ENCODE measurements at regions not wholly inside any gene's neighbourhood (a gene's known extent, or its start where the extent isn't known, plus 50 kb on each side); places are given as distances from the start of the nearest gene placed in this dataset.

DNA sequence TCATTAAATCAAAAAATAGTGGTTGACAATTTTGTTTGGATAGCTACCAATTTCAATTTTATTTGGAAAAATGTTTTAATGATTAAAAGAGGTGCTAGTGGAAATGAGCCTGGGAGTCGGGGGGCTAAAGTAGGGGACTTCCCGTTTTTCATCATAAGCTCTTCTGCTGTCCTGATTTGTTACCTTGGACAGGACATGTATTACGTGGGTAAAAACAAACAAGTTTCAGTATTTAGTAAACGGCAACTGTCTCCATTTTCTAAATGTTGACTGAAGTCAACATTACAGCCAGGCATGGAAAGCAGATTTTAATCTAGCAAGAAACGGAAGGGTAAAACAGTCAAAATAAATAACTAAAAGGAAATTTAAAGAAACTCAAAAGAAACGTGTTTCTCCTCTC, 212.3 kb upstream of the GRAMD2B start:
- 80% methylated on average over 6 of the region's 6 CpGs for WGBS, 2 donors
- H3K4me3 ChIP-seq (ENCODE audit: low read depth, poor library complexity, severe bottlenecking) = no peak overlapping the region
- no peak for DNase-seq (ENCODE audit: low spot score in 2 of 2)
- TF ChIP-seq POLR2A (IDR thresholded peaks at IDR 0.05) = no peak
- TF ChIP-seq, protein P1, sequence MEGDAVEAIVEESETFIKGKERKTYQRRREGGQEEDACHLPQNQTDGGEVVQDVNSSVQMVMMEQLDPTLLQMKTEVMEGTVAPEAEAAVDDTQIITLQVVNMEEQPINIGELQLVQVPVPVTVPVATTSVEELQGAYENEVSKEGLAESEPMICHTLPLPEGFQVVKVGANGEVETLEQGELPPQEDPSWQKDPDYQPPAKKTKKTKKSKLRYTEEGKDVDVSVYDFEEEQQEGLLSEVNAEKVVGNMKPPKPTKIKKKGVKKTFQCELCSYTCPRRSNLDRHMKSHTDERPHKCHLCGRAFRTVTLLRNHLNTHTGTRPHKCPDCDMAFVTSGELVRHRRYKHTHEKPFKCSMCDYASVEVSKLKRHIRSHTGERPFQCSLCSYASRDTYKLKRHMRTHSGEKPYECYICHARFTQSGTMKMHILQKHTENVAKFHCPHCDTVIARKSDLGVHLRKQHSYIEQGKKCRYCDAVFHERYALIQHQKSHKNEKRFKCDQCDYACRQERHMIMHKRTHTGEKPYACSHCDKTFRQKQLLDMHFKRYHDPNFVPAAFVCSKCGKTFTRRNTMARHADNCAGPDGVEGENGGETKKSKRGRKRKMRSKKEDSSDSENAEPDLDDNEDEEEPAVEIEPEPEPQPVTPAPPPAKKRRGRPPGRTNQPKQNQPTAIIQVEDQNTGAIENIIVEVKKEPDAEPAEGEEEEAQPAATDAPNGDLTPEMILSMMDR (IDR thresholded peaks at IDR 0.05) = no peak
- intact Hi-C loops (cut with DNase I; ENCODE audit: low total_unique reads) = no loop called here

DNA sequence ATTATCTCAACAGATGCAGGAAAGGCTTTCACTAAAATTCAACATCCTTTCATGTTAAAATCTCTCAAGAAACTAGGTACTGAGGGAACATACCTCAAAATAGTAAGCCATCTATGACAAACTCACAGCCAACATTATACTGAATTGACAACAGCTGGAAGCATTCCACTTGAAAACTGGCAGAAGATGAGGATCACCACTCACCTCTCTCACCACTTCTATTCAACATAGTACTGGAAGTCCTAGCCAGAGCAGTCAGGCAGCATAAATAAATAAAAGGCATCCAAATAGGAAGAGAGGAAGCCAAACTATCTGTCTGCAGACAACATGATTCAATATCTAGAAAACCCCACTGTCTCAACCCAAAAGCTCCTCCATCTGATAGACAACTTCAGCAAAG, 203.6 kb upstream of the GRAMD2B start:
- no peak for DNase-seq (ENCODE audit: low spot score in 2 of 2)
- intact Hi-C loops (cut with DNase I; ENCODE audit: low total_unique reads) = no loop called here
- no peak overlapping the region for H3K4me3 ChIP-seq (ENCODE audit: low read depth, poor library complexity, severe bottlenecking)
- TF ChIP-seq POLR2A (IDR thresholded peaks at IDR 0.05) = no peak
- TF ChIP-seq, protein P1 (IDR thresholded peaks at IDR 0.05) = no peak

DNA sequence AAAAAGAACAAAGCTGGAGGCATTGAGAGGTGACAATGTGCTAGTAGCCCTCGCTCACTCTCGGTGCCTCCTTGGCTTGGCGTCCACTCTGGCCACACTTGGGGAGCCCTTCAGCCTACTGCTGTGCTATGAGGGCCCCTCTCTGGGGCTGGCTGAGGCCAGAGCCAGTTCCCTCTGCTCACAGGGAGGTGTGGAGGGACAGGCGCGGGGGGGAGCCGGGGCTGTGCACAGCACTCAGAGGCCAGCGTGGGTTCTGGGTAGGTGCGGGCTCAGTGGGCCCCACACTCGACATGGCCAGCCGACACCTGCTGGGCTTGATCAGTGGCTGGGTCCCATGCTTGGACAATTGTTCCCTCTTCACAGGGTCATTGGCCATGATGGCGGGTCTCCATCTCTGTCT, 202.5 kb upstream of the GRAMD2B start:
- WGBS, 2 donors = 88 to 92% methylated on average over 11 of the region's 11 CpGs
- intact Hi-C loops (cut with DNase I; ENCODE audit: low total_unique reads) = no loop called here
- DNase-seq (ENCODE audit: low spot score in 2 of 2) = no peak

DNA sequence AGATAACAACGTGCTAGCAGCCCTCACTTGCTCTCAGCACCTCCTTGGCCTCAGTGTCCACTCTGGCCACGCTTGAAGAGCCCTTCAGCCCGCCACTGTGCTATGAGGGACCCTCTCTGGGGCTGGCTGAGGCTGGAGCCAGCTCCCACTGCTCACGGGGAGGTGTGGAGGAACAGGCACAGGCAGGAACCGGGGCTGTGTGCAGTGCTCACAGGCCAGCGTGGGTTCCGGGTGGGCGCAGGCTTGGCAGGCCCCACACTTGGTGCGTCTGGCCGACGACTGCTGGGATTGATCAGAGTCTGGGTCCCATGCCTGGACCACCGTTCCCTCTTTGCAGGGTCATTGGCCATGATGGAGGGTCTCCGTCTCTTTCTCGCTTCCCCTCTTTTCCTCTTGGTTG, 194.3 kb upstream of the GRAMD2B start:
- no peak for TF ChIP-seq POLR2A (IDR thresholded peaks at IDR 0.05)
- TF ChIP-seq, protein P1 (IDR thresholded peaks at IDR 0.05) = no peak
- 90 to 93% methylated on average over 7 to 14 of the region's 14 CpGs for WGBS, 2 donors
- no peak overlapping the region for H3K4me3 ChIP-seq (ENCODE audit: low read depth, poor library complexity, severe bottlenecking)
- no peak for DNase-seq (ENCODE audit: low spot score in 2 of 2)
- intact Hi-C loops (cut with DNase I; ENCODE audit: low total_unique reads) = no loop called here

More for the DNA sequence above, 202.5 kb upstream of the GRAMD2B start:
- H3K4me3 ChIP-seq (ENCODE audit: low read depth, poor library complexity, severe bottlenecking) = no peak overlapping the region
- TF ChIP-seq POLR2A (IDR thresholded peaks at IDR 0.05) = no peak
- TF ChIP-seq, protein P1 (IDR thresholded peaks at IDR 0.05) = no peak

DNA sequence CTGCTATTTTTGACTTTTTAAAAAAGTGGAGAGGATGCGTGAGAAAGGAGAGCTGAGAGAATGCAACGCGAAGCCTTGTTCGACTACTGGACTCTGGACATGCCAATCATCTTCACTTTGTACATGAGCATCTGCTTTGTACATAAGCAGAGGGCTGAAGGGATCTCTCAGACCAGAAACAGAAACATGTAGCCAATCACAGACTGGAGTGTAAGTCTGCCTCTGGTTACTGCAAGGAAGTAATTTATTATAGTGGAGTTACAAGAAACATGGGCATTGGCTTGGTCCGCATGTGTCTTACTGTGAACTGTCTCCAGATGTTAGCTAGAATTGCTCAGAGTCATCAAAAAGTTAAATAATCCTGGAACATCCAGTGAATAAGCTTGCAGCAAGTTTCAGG, 190.0 kb upstream of the GRAMD2B start:
- TF ChIP-seq, protein P1 (IDR thresholded peaks at IDR 0.05) = no peak
- TF ChIP-seq POLR2A (IDR thresholded peaks at IDR 0.05) = no peak
- no peak for DNase-seq (ENCODE audit: low spot score in 2 of 2)
- intact Hi-C loops (cut with DNase I; ENCODE audit: low total_unique reads) = no loop called here
- WGBS, 2 donors = 67 to 69% methylated on average over 5 of the region's 5 CpGs
- H3K4me3 ChIP-seq (ENCODE audit: low read depth, poor library complexity, severe bottlenecking) = no peak overlapping the region

DNA sequence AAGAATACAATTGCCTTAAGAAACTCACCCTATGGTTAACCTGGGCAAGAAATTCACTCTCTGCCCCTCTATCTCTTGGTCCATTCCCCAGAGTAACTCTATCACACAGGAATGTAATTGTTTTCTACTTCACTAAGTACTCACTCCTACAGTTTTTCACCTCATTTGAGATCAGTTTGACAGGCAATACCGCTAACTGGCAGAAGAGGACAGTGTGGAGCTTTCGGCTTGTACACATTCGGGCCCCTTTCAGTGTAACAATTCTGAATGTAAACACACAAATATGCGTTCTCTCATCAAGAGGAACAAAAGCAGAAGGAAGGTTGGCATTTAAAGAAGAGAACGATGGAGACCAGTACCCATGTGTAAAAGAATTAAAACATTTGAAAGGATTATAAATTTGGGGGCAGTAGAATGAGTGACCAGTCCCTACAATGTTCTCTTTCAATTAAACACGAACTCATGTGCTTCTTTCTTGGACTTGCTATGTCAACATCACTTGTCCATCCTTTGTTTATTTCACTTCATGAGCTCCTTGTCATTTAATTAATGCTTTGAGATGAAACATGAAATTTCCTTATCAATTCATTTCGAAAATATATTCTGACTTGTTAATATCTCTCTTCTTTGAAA, 188.5 kb upstream of the GRAMD2B start:
- intact Hi-C loops (cut with DNase I; ENCODE audit: low total_unique reads) = no loop called here
- 63 to 64% methylated on average over 7 of the region's 7 CpGs for WGBS, 2 donors
- no peak overlapping the region for H3K4me3 ChIP-seq (ENCODE audit: low read depth, poor library complexity, severe bottlenecking)
- DNase-seq (ENCODE audit: low spot score in 2 of 2) = no peak
- TF ChIP-seq, protein P1 (IDR thresholded peaks at IDR 0.05) = no peak
- no peak for TF ChIP-seq POLR2A (IDR thresholded peaks at IDR 0.05)

Measured in lower leg skin (tissue), 4 donors.